Neural cell (in vitro differentiated cells): ENCODE measurements at regions not wholly inside any gene's neighbourhood (a gene's known extent, or its start where the extent isn't known, plus 50 kb on each side); places are given as distances from the start of the nearest gene placed in this dataset.

ENCODE experiments used
- H2AFZ ChIP-seq: fragments of 200-600, 300-800 bp; sonication (generic), shearing (Covaris generic); 2 replicates; pipeline ENCODE4 v1.6.0; 2014; ENCODE audit warnings: low read depth, mild to moderate bottlenecking, antibody characterized with exemption, low read length, moderate library complexity
- H3F3A ChIP-seq: fragments of 200-600 bp; shearing (Covaris generic); 2 replicates; pipeline ENCODE4 v1.6.1; 2016; ENCODE audit warnings: mild to moderate bottlenecking, moderate library complexity, mixed read lengths, antibody characterized with exemption, low read length; ENCODE audit not compliant: insufficient read depth, poor library complexity, severe bottlenecking
- H3K27ac ChIP-seq: fragments of 200-600, 300-800 bp; sonication (generic), shearing (Covaris generic); 2 replicates; pipeline ENCODE4 v1.5.1; 2014; ENCODE audit warnings: mild to moderate bottlenecking, low read length, moderate library complexity
- H3K27me3 ChIP-seq: fragments of 300-800, 200-600 bp; sonication (generic), shearing (Covaris generic); 2 replicates; pipeline ENCODE4 v1.6.0; 2014; ENCODE audit warnings: mild to moderate bottlenecking, low read depth, low read length, moderate library complexity; ENCODE audit not compliant: insufficient read depth
- H3K36me3 ChIP-seq: fragments of 300-800, 200-600 bp; sonication (generic), shearing (Covaris generic); 2 replicates; pipeline ENCODE4 v1.5.1; 2014; ENCODE audit warnings: mild to moderate bottlenecking, antibody characterized with exemption, low read length, moderate library complexity; ENCODE audit not compliant: insufficient read depth
- H3K4me2 ChIP-seq: fragments of 300-800, 200-600 bp; sonication (generic), shearing (Covaris generic); 2 replicates; pipeline ENCODE4 v1.6.0; 2014; ENCODE audit warnings: mild to moderate bottlenecking, low read length
- H3K4me3 ChIP-seq: fragments of 300-800, 200-600 bp; sonication (generic), shearing (Covaris generic); 2 replicates; pipeline ENCODE4 v1.5.1; 2014; ENCODE audit warnings: mild to moderate bottlenecking, low read length, moderate library complexity
- H3K79me2 ChIP-seq: fragments of 200-600 bp; shearing (Covaris generic); replicated peaks from 2 replicates; pipeline ENCODE4 v1.6.0; 2014; ENCODE audit warnings: mild to moderate bottlenecking, low read length, moderate library complexity; ENCODE audit not compliant: insufficient read depth
- H3K9ac ChIP-seq: fragments of 300-800, 200-600 bp; sonication (generic), shearing (Covaris generic); 2 replicates; pipeline ENCODE4 v1.6.1; 2016; ENCODE audit warnings: mild to moderate bottlenecking, low read length, mixed read lengths
- H3K9me2 ChIP-seq: fragments of 200-600 bp; shearing (Covaris generic); 2 replicates; pipeline ENCODE4 v1.6.1; 2016; ENCODE audit warnings: mild to moderate bottlenecking, low read length, mixed read lengths; ENCODE audit not compliant: insufficient read depth
- H3K9me3 ChIP-seq: fragments of 200-600, 300-800 bp; sonication (generic), shearing (Covaris generic); 2 replicates; pipeline ENCODE4 v1.6.1; 2016; ENCODE audit warnings: mild to moderate bottlenecking, mixed run types, low read length, moderate library complexity, mixed read lengths
- H4K20me1 ChIP-seq: fragments of 200-600 bp; shearing (Covaris generic); 2 replicates; pipeline ENCODE4 v1.6.1; 2016; ENCODE audit warnings: mild to moderate bottlenecking, mixed run types; ENCODE audit not compliant: insufficient read depth
- CTCF ChIP-seq: fragments of 450-650 bp; IDR thresholded peaks from 2 replicates; pipeline ENCODE4 v1.5.1; 2014; ENCODE audit warnings: antibody characterized with exemption, mild to moderate bottlenecking, moderate library complexity; ENCODE audit not compliant: poor library complexity, severe bottlenecking
- EP300 ChIP-seq: fragments of 450-650 bp; conservative IDR thresholded peaks from 2 replicates; pipeline ENCODE4 v1.6.1; 2014; ENCODE audit warnings: antibody characterized with exemption, mild to moderate bottlenecking, moderate library complexity; ENCODE audit not compliant: poor library complexity, severe bottlenecking
- EZH2 ChIP-seq: fragments of 200-600, 300-800 bp; shearing (Covaris generic), sonication (generic); IDR thresholded peaks from 2 replicates; pipeline ENCODE4 v1.6.1; 2014; ENCODE audit warnings: antibody characterized with exemption, low read length, borderline replicate concordance, mild to moderate bottlenecking; ENCODE audit not compliant: insufficient read depth, poor library complexity, severe bottlenecking
- MXI1 ChIP-seq: fragments of 450-650 bp; conservative IDR thresholded peaks from 2 replicates; pipeline ENCODE4 v1.6.1; 2014; ENCODE audit warnings: antibody characterized with exemption, mild to moderate bottlenecking; ENCODE audit not compliant: poor library complexity, severe bottlenecking
- POLR2AphosphoS5 ChIP-seq: IDR thresholded peaks from 2 replicates; pipeline ENCODE4 v1.6.1; 2012
- RAD21 ChIP-seq: fragments of 450-650 bp; conservative IDR thresholded peaks from 2 replicates; pipeline ENCODE4 v1.6.1; 2014; ENCODE audit warnings: antibody characterized with exemption, mild to moderate bottlenecking, moderate library complexity
- REST ChIP-seq: IDR thresholded peaks from 2 replicates; pipeline ENCODE4 v1.6.1; 2012; ENCODE audit warnings: borderline replicate concordance
- SMC3 ChIP-seq: fragments of 450-650 bp; conservative IDR thresholded peaks from 2 replicates; pipeline ENCODE4 v1.6.1; 2014; ENCODE audit warnings: antibody characterized with exemption, mild to moderate bottlenecking, moderate library complexity; ENCODE audit not compliant: poor library complexity
- TAF1 ChIP-seq: IDR thresholded peaks from 2 replicates; pipeline ENCODE4 v1.6.1; 2012; ENCODE audit warnings: low read depth

GRCh38 chr6:8872589-8872988, 437.2 kb upstream of the SLC35B3 start:
- H2AFZ ChIP-seq = no peak overlapping the region
- H3K79me2 ChIP-seq = no peaks in the 10 kb centered on the region
- no peak overlapping the region for H3K27ac ChIP-seq
- no peaks in the 10 kb centered on the region for H3K27me3 ChIP-seq
- no peak overlapping the region for H3K4me3 ChIP-seq
- no peaks in the 10 kb centered on the region for H3K36me3 ChIP-seq
- no peaks in the 10 kb centered on the region for H3K9me2 ChIP-seq
- no peaks in the 10 kb centered on the region for H4K20me1 ChIP-seq
- H3K9ac ChIP-seq = no peak overlapping the region
- H3K4me2 ChIP-seq = no peak overlapping the region
- TF ChIP-seq SMC3 (no peak), MXI1 (no peak), EP300 (no peak)
- no peaks in the 10 kb centered on the region for H3K9me3 ChIP-seq
- H3F3A ChIP-seq = no peaks in the 10 kb centered on the region

DNA sequence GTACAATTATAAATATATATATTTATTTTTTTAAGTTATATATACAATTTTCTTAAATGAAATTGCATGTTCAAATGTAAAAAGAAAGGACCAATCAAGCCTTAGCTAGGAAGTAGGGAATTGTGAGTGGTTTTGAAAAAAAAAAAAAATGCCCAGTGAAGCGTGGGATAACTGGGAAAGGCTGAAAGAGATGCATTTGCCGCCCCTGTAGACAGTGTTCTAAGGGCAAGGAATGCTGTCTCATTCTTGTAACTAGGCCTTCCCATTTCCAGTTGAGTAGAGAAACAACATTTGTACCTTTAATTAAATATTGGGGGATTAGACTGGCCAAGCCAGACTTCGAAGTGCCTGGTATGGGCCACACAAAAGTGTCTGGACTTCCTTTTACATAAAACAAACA, 430.1 kb upstream of the SLC35B3 start:
- Histone ChIP-seq H3K79me2 (no peaks in the 10 kb centered on the region), H3K9me3 (no peaks in the 10 kb centered on the region), H3K27ac (no peak overlapping the region), H3K36me3 (no peaks in the 10 kb centered on the region), H3K4me2 (no peak overlapping the region), H4K20me1 (no peaks in the 10 kb centered on the region), H3K9me2 (no peaks in the 10 kb centered on the region), H3K4me3 (no peak overlapping the region), H3F3A (no peaks in the 10 kb centered on the region), H3K9ac (no peak overlapping the region), H2AFZ (no peak overlapping the region), H3K27me3 (no peaks in the 10 kb centered on the region)
- TF ChIP-seq MXI1 (no peak), RAD21 (no peak), SMC3 (no peak), TAF1 (no peak), POLR2AphosphoS5 (no peak), EP300 (no peak)

GRCh38 chr6:8860671-8861070, 425.3 kb upstream of the SLC35B3 start:
- Histone ChIP-seq H3K9me3 (no peaks in the 10 kb centered on the region), H3K9ac (no peak overlapping the region), H3K79me2 (no peaks in the 10 kb centered on the region), H3K9me2 (no peaks in the 10 kb centered on the region), H4K20me1 (no peaks in the 10 kb centered on the region), H2AFZ (no peak overlapping the region), H3F3A (no peaks in the 10 kb centered on the region), H3K4me3 (no peak overlapping the region), H3K27ac (no peak overlapping the region), H3K36me3 (no peaks in the 10 kb centered on the region), H3K4me2 (no peak overlapping the region), H3K27me3 (no peaks in the 10 kb centered on the region)
- no peak for TF ChIP-seq REST
- no peak for TF ChIP-seq SMC3
- no peak for TF ChIP-seq RAD21
- no peak for TF ChIP-seq CTCF
- no peak for TF ChIP-seq POLR2AphosphoS5
- TF ChIP-seq EP300 = no peak
- no peak for TF ChIP-seq MXI1
- no peak for TF ChIP-seq EZH2
- no peak for TF ChIP-seq TAF1
